A673 (cell line): ENCODE measurements at regions not wholly inside any gene's neighbourhood (a gene's known extent, or its start where the extent isn't known, plus 50 kb on each side); places are given as distances from the start of the nearest gene placed in this dataset.

Experiments
- BruUV-seq: library from RNA; stranded (reverse); fragments of 400-500 nt; replicated peaks from 2 replicates; lab custom pipeline; 2021; lab: Mats Ljungman, UMichigan
- CTCF ChIA-PET: fragments of 300-600 bp; sonication (Branson Sonifier 250); formaldehyde crosslinking; loops from one replicate; lab custom pipeline; 2022; ENCODE audit warnings: antibody characterized with exemption; lab: Charles Lee
- POLR2A ChIA-PET: fragments of 300-600 bp; sonication (Branson Sonifier 250); formaldehyde crosslinking; loops from one replicate; lab custom pipeline; 2022; ENCODE audit warnings: antibody characterized with exemption; ENCODE audit not compliant: low non-redundant PET; lab: Charles Lee
- DNase-seq: peaks from one replicate; pipeline ENCODE4 v3.0.0-alpha.2; 2015; ENCODE audit warnings: low spot score
- H3K27ac ChIP-seq: fragments of 200-600 bp; sonication (generic); 2 replicates; pipeline ENCODE4 v1.5.1; 2016; ENCODE audit warnings: mixed run types, low read depth, mild to moderate bottlenecking, mixed read lengths, antibody characterized with exemption, low read length; ENCODE audit not compliant: poor library complexity, severe bottlenecking
- H3K27me3 ChIP-seq: fragments of 200-600 bp; sonication (generic); replicated peaks from 2 replicates; pipeline ENCODE4 v1.6.1; 2017; ENCODE audit warnings: mixed run types, low read depth, mild to moderate bottlenecking, mixed read lengths, antibody characterized with exemption, low read length; ENCODE audit not compliant: insufficient read depth, poor library complexity
- H3K36me3 ChIP-seq: fragments of 200-600 bp; sonication (generic); 2 replicates; pipeline ENCODE4 v1.6.1; 2016; ENCODE audit warnings: mixed run types, mild to moderate bottlenecking, mixed read lengths, antibody characterized with exemption, low read length; ENCODE audit not compliant: insufficient read depth, poor library complexity, severe bottlenecking
- H3K4me1 ChIP-seq: fragments of 200-600 bp; sonication (generic); 2 replicates; pipeline ENCODE4 v1.6.1; 2017; ENCODE audit warnings: mixed run types, mild to moderate bottlenecking, mixed read lengths, antibody characterized with exemption, low read length; ENCODE audit not compliant: insufficient read depth, poor library complexity, severe bottlenecking
- H3K4me3 ChIP-seq: fragments of 200-600 bp; sonication (generic); 2 replicates; pipeline ENCODE4 v1.5.1; 2016; ENCODE audit warnings: low read depth, mixed run types, mild to moderate bottlenecking, mixed read lengths, low read length; ENCODE audit not compliant: poor library complexity, severe bottlenecking
- H3K9me3 ChIP-seq: fragments of 200-600 bp; sonication (generic); 2 replicates; pipeline ENCODE4 v1.6.1; 2016; ENCODE audit warnings: mixed run types, low read depth, mild to moderate bottlenecking, mixed read lengths, antibody characterized with exemption, low read length; ENCODE audit not compliant: poor library complexity, severe bottlenecking
- EZH2 ChIP-seq: fragments of 200-600 bp; sonication (generic); IDR thresholded peaks from 2 replicates; pipeline ENCODE4 v1.6.1; 2017; ENCODE audit warnings: borderline replicate concordance, low read depth, mild to moderate bottlenecking, mixed read lengths, antibody characterized with exemption, low read length; ENCODE audit not compliant: poor library complexity, severe bottlenecking
- intact Hi-C: fragments of 100-400 bp; cut with micrococcal nuclease; formaldehyde crosslinking; loops from one replicate; pipeline ENCODE4 v1.10.0; 2022; ENCODE audit not compliant: unreplicated experiment
- TF ChIP-seq, protein P1 (sequence below): fragments of 300-800, 200-600 bp; sonication (generic); conservative IDR thresholded peaks from 2 replicates; pipeline ENCODE4 v1.5.1; 2017; ENCODE audit warnings: low read depth, mild to moderate bottlenecking, antibody characterized with exemption, low read length, moderate library complexity, mixed read lengths

DNA sequence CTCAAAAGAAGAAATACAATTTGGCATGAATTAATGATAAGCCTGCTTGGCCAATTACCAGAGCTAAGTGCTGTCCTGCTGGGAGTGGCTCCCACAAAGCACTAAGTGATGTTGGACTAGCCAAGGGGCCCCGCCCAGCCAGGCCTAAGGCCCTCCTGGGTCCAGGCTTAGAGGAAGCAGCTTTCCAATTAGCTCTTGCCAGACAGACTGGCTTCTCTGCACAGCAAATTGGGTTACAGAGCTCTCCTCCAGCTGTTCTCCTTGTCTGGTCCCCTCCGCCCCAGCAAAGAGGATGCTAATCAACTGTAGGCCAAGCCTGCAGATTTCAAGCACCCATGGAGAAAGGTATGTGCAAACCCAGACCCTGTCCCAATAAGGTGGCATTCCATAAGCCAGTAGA lies 151.9 kb downstream of the DMRTA2 start:
- BruUV-seq = no TSS peak
- no peaks in the 10 kb centered on the region for H3K9me3 ChIP-seq
- H3K27ac ChIP-seq = no peak overlapping the region
- H3K27me3 ChIP-seq = peaks cover 9% of the 10 kb centered on the region
- CTCF ChIA-PET = interaction anchor here (0.9 kb wide), 1 partner anchor 62 kb away, joined by 5 read pairs; no protein-coding TSS in a partner anchor
- no peaks in the 10 kb centered on the region for H3K36me3 ChIP-seq
- intact Hi-C loops = no loop called here
- DNase-seq = no peak
- H3K4me1 ChIP-seq = no peaks in the 10 kb centered on the region
- H3K4me3 ChIP-seq = no peak overlapping the region
- POLR2A ChIA-PET = no interaction called here
- TF ChIP-seq, protein P1, sequence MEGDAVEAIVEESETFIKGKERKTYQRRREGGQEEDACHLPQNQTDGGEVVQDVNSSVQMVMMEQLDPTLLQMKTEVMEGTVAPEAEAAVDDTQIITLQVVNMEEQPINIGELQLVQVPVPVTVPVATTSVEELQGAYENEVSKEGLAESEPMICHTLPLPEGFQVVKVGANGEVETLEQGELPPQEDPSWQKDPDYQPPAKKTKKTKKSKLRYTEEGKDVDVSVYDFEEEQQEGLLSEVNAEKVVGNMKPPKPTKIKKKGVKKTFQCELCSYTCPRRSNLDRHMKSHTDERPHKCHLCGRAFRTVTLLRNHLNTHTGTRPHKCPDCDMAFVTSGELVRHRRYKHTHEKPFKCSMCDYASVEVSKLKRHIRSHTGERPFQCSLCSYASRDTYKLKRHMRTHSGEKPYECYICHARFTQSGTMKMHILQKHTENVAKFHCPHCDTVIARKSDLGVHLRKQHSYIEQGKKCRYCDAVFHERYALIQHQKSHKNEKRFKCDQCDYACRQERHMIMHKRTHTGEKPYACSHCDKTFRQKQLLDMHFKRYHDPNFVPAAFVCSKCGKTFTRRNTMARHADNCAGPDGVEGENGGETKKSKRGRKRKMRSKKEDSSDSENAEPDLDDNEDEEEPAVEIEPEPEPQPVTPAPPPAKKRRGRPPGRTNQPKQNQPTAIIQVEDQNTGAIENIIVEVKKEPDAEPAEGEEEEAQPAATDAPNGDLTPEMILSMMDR = no peak
- no peak for TF ChIP-seq EZH2

DNA sequence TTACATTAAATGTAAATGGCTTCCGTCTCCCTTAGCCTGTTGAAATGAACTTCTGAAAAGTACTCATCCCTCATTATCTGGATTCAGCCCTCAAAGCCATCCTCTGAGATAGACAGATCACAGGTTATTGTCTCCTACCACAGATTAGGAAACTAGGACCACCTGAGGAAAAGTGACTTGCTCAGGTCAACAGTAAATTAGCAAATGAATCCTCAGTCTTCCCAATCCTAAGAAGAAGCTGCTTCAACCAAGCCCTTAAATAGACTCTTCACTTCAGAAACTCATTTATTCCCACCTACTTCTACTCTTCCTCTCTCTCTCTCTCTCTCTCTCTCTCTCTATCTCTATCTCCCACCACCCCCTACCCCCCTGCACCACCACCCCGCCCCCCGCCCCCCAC lies 152.3 kb downstream of the DMRTA2 start:
- H3K9me3 ChIP-seq = no peaks in the 10 kb centered on the region
- POLR2A ChIA-PET = no interaction called here
- BruUV-seq = no TSS peak
- no peak for TF ChIP-seq EZH2
- TF ChIP-seq, protein P1 = no peak
- no peak overlapping the region for H3K4me3 ChIP-seq
- peaks cover 9% of the 10 kb centered on the region for H3K27me3 ChIP-seq
- no peaks in the 10 kb centered on the region for H3K36me3 ChIP-seq
- intact Hi-C loops = no loop called here
- DNase-seq = no peak
- no peak overlapping the region for H3K27ac ChIP-seq
- H3K4me1 ChIP-seq = no peaks in the 10 kb centered on the region
- CTCF ChIA-PET = no interaction called here

DNA sequence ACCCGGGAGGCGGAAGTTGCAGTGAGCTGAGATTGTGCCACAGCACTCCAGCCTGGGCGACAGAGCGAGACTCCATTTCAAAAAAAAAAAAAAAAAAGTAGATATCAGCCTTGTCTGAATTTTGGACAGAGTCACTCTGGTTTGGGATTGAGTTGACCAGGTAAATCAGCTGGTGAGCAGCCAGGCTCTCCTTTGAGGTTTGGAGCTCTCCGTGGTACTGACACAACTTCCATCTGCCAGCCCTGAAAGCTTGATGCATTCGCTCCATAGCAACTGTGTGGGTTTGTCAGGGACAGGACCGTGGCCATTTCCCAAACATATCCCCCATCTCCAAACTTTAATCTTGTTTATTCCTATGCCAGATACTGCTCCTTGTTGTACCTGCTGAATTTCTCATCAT lies 155.2 kb downstream of the DMRTA2 start:
- DNase-seq = peak; percentile 39
- CTCF ChIA-PET = no interaction called here
- POLR2A ChIA-PET = no interaction called here
- intact Hi-C loops = no loop called here
- TF ChIP-seq, protein P1 = no peak
- no peak for TF ChIP-seq EZH2
- Histone ChIP-seq H3K4me1 (no peaks in the 10 kb centered on the region), H3K9me3 (no peaks in the 10 kb centered on the region), H3K27me3 (peaks cover 9% of the 10 kb centered on the region), H3K36me3 (no peaks in the 10 kb centered on the region), H3K4me3 (no peak overlapping the region), H3K27ac (no peak overlapping the region)
- no TSS peak for BruUV-seq
